Hepatocyte (in vitro differentiated cells): ENCODE measurements at regions not wholly inside any gene's neighbourhood (a gene's known extent, or its start where the extent isn't known, plus 50 kb on each side); places are given as distances from the start of the nearest gene placed in this dataset.

Source experiments
- DNase-seq: peaks from one replicate; pipeline ENCODE4 v3.0.0-alpha.2; 2016; ENCODE audit warnings: low spot score
- H2AFZ ChIP-seq: fragments of 200-600 bp; sonication (generic); 2 replicates; pipeline ENCODE4 v1.6.0; 2016; ENCODE audit warnings: antibody characterized with exemption, mild to moderate bottlenecking
- H3K27ac ChIP-seq: fragments of 200-600 bp; sonication (generic); 2 replicates; pipeline ENCODE4 v1.5.1; 2016; ENCODE audit warnings: mild to moderate bottlenecking
- H3K27me3 ChIP-seq: fragments of 200-600 bp; sonication (generic); 2 replicates; pipeline ENCODE4 v1.6.1; 2016
- H3K36me3 ChIP-seq: fragments of 200-600 bp; sonication (generic); replicated peaks from 2 replicates; pipeline ENCODE4 v1.5.1; 2016; ENCODE audit warnings: low read depth; ENCODE audit not compliant: insufficient read depth
- H3K4me1 ChIP-seq: fragments of 200-600 bp; sonication (generic); 2 replicates; pipeline ENCODE4 v1.5.1; 2016; ENCODE audit warnings: mild to moderate bottlenecking, moderate library complexity; ENCODE audit not compliant: insufficient read depth
- H3K4me2 ChIP-seq: fragments of 200-600 bp; sonication (generic); 2 replicates; pipeline ENCODE4 v1.6.0; 2016
- H3K4me3 ChIP-seq: fragments of 200-600 bp; sonication (generic); 2 replicates; pipeline ENCODE4 v1.5.1; 2016; ENCODE audit warnings: mild to moderate bottlenecking
- H3K79me2 ChIP-seq: fragments of 200-600 bp; sonication (generic); 2 replicates; pipeline ENCODE4 v1.6.0; 2017; ENCODE audit warnings: mild to moderate bottlenecking
- H3K9me2 ChIP-seq: fragments of 200-600 bp; sonication (generic); replicated peaks from 2 replicates; pipeline ENCODE4 v1.6.0; 2017; ENCODE audit warnings: mild to moderate bottlenecking; ENCODE audit not compliant: insufficient read depth
- H3K9me3 ChIP-seq: fragments of 200-600 bp; sonication (generic); 2 replicates; pipeline ENCODE4 v1.5.1; 2016; ENCODE audit warnings: low read depth, mild to moderate bottlenecking
- H4K20me1 ChIP-seq: fragments of 200-600 bp; sonication (generic); 2 replicates; pipeline ENCODE4 v1.6.0; 2016; ENCODE audit warnings: mild to moderate bottlenecking; ENCODE audit not compliant: insufficient read depth, poor library complexity, severe bottlenecking
- CTCF ChIP-seq: fragments of 200-600 bp; sonication (generic); IDR thresholded peaks from 2 replicates; pipeline ENCODE4 v1.5.1; 2016; ENCODE audit warnings: antibody characterized with exemption, mild to moderate bottlenecking; ENCODE audit not compliant: poor library complexity
- EZH2 ChIP-seq: fragments of 200-600 bp; sonication (generic); IDR thresholded peaks from 2 replicates; pipeline ENCODE4 v1.6.1; 2016; ENCODE audit warnings: antibody characterized with exemption, mild to moderate bottlenecking, borderline replicate concordance
- EZH2phosphoT487 ChIP-seq: fragments of 200-600 bp; sonication (generic); IDR thresholded peaks from one replicate; pipeline ENCODE4 v1.6.1; 2018; ENCODE audit warnings: antibody characterized with exemption, mild to moderate bottlenecking, low read depth, moderate library complexity; ENCODE audit not compliant: unreplicated experiment, severe bottlenecking
- WGBS: methylation state at CpG from one replicate; pipeline ENCODE4 v1.1.6; 2016; ENCODE audit warnings: low lambda C conversion rate; ENCODE audit errors: missing lambda C conversion rate; 5-methylcytosine and 5-hydroxymethylcytosine counted together

DNA sequence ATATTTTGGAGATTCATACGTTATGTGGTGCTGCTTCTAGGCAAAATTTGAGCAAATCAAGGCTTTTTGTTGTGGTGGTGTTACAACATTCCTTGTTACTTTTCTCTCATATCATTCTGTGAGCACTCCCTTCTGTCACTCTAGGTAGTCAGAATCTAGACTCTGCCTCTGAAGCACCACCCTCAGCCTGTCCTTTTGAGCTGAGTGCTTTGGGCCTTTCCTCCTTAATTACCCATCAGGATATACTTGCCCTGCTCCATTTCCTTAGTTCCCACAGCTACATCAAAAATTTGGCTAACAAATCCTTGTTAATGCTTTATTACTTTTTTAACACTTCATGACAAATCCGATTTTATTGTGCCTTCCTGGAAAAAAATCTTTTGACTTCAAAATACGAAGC, 289.6 kb downstream of the CALCRL start:
- no peak for DNase-seq
- peaks cover 12% of the 10 kb centered on the region for H3K9me3 ChIP-seq
- 84% methylated on average over 3 of the region's 3 CpGs for WGBS
- no peak overlapping the region for H3K27ac ChIP-seq
- H3K36me3 ChIP-seq: no peaks in the 10 kb centered on the region
- H3K9me2 ChIP-seq: no peaks in the 10 kb centered on the region
- H4K20me1 ChIP-seq: no peaks in the 10 kb centered on the region
- H3K4me2 ChIP-seq: no peak overlapping the region
- H3K27me3 ChIP-seq: no peaks in the 10 kb centered on the region
- no peaks in the 10 kb centered on the region for H3K79me2 ChIP-seq
- TF ChIP-seq EZH2: no peak
- no peak for TF ChIP-seq EZH2phosphoT487
- TF ChIP-seq CTCF: no peak
- no peak overlapping the region for H3K4me3 ChIP-seq
- no peak overlapping the region for H2AFZ ChIP-seq
- H3K4me1 ChIP-seq: no peaks in the 10 kb centered on the region

- 62% methylated on average over 2 of the region's 2 CpGs for WGBS
- Histone ChIP-seq H3K27me3 (no peaks in the 10 kb centered on the region), H3K79me2 (no peaks in the 10 kb centered on the region), H3K9me2 (no peaks in the 10 kb centered on the region), H3K36me3 (no peaks in the 10 kb centered on the region), H4K20me1 (no peaks in the 10 kb centered on the region), H3K4me3 (no peak overlapping the region), H2AFZ (no peak overlapping the region), H3K9me3 (peaks cover 12% of the 10 kb centered on the region), H3K4me1 (no peaks in the 10 kb centered on the region), H3K27ac (no peak overlapping the region), H3K4me2 (no peak overlapping the region)
- no peak for TF ChIP-seq EZH2phosphoT487
- TF ChIP-seq EZH2: no peak
- no peak for TF ChIP-seq CTCF
- DNase-seq: no peak
Observed at GRCh38 chr2:187157046-187157445, 291.0 kb downstream of the CALCRL start.

DNA sequence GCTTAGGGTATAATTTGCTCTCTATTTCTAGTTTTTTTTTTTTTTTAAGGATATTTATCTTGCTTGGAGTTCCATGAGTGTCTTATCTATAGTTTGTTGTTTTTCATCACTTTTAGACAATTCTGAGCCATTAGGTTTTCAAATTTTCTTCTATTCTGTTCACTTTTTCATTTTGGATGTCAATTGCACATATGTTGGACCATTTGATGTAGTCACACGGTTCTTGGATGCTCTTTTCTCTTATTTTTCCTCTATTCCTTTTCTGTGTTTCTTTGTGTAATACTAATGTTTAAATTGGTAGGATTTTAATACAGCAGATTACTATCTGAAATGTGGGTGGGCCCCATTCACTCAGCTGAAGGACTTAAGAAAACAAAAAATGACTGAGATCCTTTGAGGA, 292.6 kb downstream of the CALCRL start:
- Histone ChIP-seq H3K36me3 (no peaks in the 10 kb centered on the region), H3K27ac (no peak overlapping the region), H3K9me3 (peaks cover 12% of the 10 kb centered on the region), H3K9me2 (no peaks in the 10 kb centered on the region), H3K4me2 (no peak overlapping the region), H2AFZ (no peak overlapping the region), H4K20me1 (no peaks in the 10 kb centered on the region), H3K4me1 (no peaks in the 10 kb centered on the region), H3K4me3 (no peak overlapping the region), H3K79me2 (no peaks in the 10 kb centered on the region), H3K27me3 (no peaks in the 10 kb centered on the region)
- no peak for TF ChIP-seq EZH2phosphoT487
- no peak for TF ChIP-seq EZH2
- TF ChIP-seq CTCF: no peak
- no peak for DNase-seq
- 90% methylated on average over 1 of the region's 1 CpG for WGBS

- Histone ChIP-seq H3K9me3 (peaks cover 10% of the 10 kb centered on the region), H3K27ac (no peak overlapping the region), H3K9me2 (no peaks in the 10 kb centered on the region), H3K4me2 (no peak overlapping the region), H2AFZ (no peak overlapping the region), H3K4me3 (no peak overlapping the region), H3K36me3 (no peaks in the 10 kb centered on the region), H3K4me1 (no peaks in the 10 kb centered on the region), H4K20me1 (no peaks in the 10 kb centered on the region), H3K27me3 (no peaks in the 10 kb centered on the region), H3K79me2 (no peaks in the 10 kb centered on the region)
- TF ChIP-seq EZH2 (no peak), CTCF (no peak), EZH2phosphoT487 (no peak)
- whole genome bisulfite sequencing: 49% methylated on average over 3 of the region's 3 CpGs
- DNase-seq: peak; percentile 15
Observed at GRCh38 chr2:187150670-187151069, 297.4 kb downstream of the CALCRL start.
